BLaER1 (cell line): ENCODE measurements at regions not wholly inside any gene's neighbourhood (a gene's known extent, or its start where the extent isn't known, plus 50 kb on each side); places are given as distances from the start of the nearest gene placed in this dataset.
"Not testable (repeated sequence)": the region's sequence is repeated elsewhere in the genome, so short reads cannot be mapped to it uniquely, and the experiment has no call there.

ENCODE experiments used
- H3K27ac ChIP-seq: shearing (Covaris generic); formaldehyde crosslinking; 2 replicates; pipeline ENCODE4 v1.8.1; 2022
- H3K27me3 ChIP-seq: shearing (Covaris generic); formaldehyde crosslinking; 2 replicates; pipeline ENCODE4 v1.8.1; 2022
- H3K36me3 ChIP-seq: shearing (Covaris generic); formaldehyde crosslinking; 2 replicates; pipeline ENCODE4 v1.8.1; 2022
- H3K4me1 ChIP-seq: shearing (Covaris generic); formaldehyde crosslinking; 2 replicates; pipeline ENCODE4 v1.8.1; 2022
- H3K4me2 ChIP-seq: shearing (Covaris generic); formaldehyde crosslinking; 2 replicates; pipeline ENCODE4 v1.8.1; 2022
- H3K4me3 ChIP-seq: shearing (Covaris generic); formaldehyde crosslinking; 2 replicates; pipeline ENCODE4 v1.8.1; 2022
- H3K9ac ChIP-seq: shearing (Covaris generic); formaldehyde crosslinking; 2 replicates; pipeline ENCODE4 v1.8.1; 2022
- H3K9me3 ChIP-seq: shearing (Covaris generic); formaldehyde crosslinking; 2 replicates; pipeline ENCODE4 v1.8.1; 2022
- H4K20me1 ChIP-seq: shearing (Covaris generic); formaldehyde crosslinking; 2 replicates; pipeline ENCODE4 v1.8.1; 2022
- Cebpa-rat ChIP-seq: shearing (Covaris generic); IDR thresholded peaks from 2 replicates; pipeline ENCODE4 v1.8.1; 2022

DNA sequence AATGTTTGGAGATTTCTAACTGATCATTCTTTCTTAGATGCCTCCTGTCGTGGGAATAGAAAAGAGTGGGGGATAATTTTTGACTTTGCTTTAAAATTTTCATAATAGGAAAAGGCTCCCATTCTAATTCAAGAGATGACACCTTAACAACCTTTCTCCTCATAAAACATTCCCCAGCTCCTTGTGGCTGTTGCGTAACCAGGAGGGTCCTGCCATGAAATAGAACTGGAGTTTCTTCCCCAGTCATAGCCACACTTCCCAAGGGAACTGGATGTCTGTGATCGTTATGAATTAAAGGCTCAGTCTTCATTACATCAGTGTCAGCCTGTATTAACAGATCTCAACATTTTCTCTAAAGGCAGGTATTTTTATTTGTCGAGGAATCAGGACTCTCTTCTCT, 119.9 kb upstream of the DAP start:
- Histone ChIP-seq H3K27ac (no peak overlapping the region), H3K27me3 (no peaks in the 10 kb centered on the region), H3K4me2 (no peak overlapping the region), H4K20me1 (no peaks in the 10 kb centered on the region), H3K9me3 (no peaks in the 10 kb centered on the region), H3K4me1 (peaks cover 5% of the 10 kb centered on the region; the same call in 1 of the 2 replicates), H3K36me3 (no peaks in the 10 kb centered on the region), H3K9ac (no peak overlapping the region), H3K4me3 (no peak overlapping the region)
- 0 out of 2 replicates have a peak, but pooled peaks have one; percentile 24 for TF ChIP-seq Cebpa-rat

DNA sequence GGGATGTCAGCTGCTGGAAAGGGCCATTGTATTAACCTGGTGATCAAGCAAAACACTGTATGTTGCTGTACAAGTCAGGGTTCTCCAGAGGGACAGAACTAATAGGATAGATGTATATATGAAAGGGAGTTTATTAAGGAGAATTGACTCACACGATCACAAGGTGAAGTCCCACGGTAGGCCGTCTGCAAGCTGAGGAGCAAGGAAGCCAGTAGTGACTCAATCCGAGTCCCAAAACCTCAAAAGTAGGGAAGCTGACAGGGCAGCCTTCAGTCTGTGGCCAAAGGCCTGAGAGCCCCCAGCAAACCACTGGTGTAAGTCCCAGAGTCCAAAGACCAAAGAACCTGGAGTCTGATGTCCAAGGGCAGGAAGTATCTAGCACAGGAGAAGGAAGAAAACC, 116.0 kb upstream of the DAP start:
- not testable (repeated sequence) for H3K9me3 ChIP-seq, H3K27ac ChIP-seq, H4K20me1 ChIP-seq, H3K36me3 ChIP-seq, H3K4me3 ChIP-seq, H3K4me1 ChIP-seq, H3K27me3 ChIP-seq, H3K4me2 ChIP-seq, H3K9ac ChIP-seq

DNA sequence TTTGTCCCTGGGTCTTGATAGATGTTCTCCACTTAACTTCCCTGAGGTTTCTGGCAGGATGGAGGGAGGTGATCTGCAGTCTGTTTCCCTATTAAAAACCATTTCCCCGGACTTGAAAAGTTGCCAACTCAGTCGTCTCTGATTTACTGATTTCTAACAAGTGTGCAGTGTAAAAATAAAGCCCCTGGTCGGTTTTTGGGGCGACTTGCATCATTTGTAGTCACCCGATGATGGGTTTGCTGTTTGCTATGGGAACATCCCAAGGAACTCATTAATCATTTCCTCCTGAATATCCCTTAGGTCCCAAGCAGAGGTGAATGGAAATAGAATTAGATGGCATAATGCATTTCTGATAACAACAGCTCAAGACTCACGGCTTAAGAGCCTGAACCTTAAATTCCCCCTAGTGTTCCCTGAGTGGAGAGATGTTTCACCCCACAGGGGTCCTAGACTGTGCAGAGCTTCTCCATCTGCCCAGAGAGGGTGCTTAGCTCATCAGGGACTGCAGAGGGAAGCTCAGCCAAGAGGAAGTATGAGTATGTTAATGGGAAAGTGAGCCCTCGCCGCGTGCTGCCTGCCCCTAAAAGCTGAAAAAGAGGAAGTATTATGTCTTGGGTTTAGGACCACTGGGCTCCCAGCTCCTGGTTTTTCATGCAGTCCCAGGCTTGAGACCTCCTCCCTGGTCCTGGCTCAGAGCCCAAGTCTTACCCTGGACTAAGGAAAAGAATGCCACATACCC, 115.1 kb upstream of the DAP start:
- Histone ChIP-seq H3K9me3 (no peaks in the 10 kb centered on the region), H3K27me3 (no peaks in the 10 kb centered on the region), H3K4me2 (no peak overlapping the region)

DNA sequence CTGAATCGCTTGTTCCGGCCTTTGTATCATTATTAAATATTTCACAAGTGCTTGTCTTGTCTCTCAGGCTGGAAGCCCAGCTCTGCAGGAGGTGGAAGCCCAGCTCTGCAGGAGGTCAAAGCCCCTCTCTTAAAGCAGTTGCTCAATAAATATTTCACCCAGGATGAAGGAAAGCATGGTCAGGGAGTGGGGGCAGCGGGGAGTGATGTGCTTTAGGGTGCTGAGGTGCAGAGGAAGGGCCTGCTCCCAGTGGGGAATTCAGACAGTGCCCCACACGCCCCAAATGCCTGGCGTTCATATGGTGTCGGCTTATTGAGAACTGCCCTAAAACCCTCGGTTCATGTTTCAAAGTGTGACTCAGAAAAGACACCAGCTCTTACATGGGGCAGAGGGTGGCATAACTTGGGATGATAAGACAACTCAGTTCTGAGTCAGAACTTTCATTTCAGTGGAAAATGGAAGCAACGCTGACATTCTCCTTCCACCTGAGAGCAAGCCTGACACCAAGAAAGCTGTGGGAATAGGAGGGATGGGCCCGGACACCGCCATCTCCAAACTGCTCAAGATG, 114.3 kb upstream of the DAP start:
- Histone ChIP-seq H3K27ac (no peak overlapping the region), H3K27me3 (no peaks in the 10 kb centered on the region), H4K20me1 (no peaks in the 10 kb centered on the region), H3K9me3 (no peaks in the 10 kb centered on the region), H3K4me2 (no peak overlapping the region), H3K9ac (no peak overlapping the region), H3K4me3 (no peak overlapping the region), H3K4me1 (peaks cover 5% of the 10 kb centered on the region; the same call in 1 of the 2 replicates), H3K36me3 (no peaks in the 10 kb centered on the region)
- no peak for TF ChIP-seq Cebpa-rat

More for the DNA sequence above, 115.1 kb upstream of the DAP start:
- Histone ChIP-seq H4K20me1 (no peaks in the 10 kb centered on the region), H3K27ac (no peak overlapping the region), H3K9ac (no peak overlapping the region), H3K4me1 (peaks cover 5% of the 10 kb centered on the region; the same call in 1 of the 2 replicates), H3K36me3 (no peaks in the 10 kb centered on the region), H3K4me3 (no peak overlapping the region)
- TF ChIP-seq Cebpa-rat = no peak

DNA sequence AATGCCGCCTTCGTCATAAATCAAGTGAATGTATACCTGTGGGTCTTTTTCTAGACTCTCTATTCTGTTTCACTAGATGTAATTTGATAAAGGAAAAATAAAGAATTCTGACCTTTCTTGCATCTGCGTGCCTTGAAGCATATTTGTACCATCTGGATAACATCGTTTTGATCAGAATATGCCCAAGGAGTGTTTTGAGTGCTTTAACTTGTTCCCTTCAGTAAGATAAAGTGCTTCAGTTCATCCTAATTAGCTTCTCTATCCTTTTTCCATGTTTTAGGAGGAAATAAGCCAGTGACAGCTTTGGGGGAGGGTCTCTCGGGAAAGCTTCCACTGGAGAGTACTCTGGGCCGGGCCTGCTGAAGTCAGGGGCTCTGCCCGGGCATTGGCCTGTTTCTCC, 113.5 kb upstream of the DAP start:
- no peak overlapping the region for H3K9ac ChIP-seq
- no peaks in the 10 kb centered on the region for H3K27me3 ChIP-seq
- H3K4me1 ChIP-seq = peaks cover 5% of the 10 kb centered on the region; the same call in 1 of the 2 replicates
- H3K4me2 ChIP-seq = no peak overlapping the region
- H3K36me3 ChIP-seq = no peaks in the 10 kb centered on the region
- no peaks in the 10 kb centered on the region for H4K20me1 ChIP-seq
- TF ChIP-seq Cebpa-rat = no peak
- no peak overlapping the region for H3K4me3 ChIP-seq
- no peaks in the 10 kb centered on the region for H3K9me3 ChIP-seq
- no peak overlapping the region for H3K27ac ChIP-seq

DNA sequence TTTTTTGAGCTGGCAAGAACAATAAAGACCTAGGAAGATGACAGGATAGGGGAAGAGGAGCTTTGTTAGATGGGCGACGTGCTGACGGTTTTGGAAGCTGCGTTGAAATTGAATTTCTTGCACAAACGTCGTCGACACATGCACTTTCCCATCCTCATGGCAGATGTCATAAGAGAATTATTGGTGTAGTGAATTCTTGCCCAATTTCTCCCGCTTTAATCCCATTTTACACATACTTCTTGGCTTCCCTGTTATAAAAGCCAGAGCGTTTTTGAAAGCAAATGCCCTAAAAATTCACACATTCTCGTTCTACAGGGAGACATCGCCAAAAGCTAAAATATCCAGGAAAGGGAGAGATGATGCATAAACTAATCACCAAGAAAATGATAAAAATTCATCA, 109.8 kb upstream of the DAP start:
- no peak for TF ChIP-seq Cebpa-rat
- Histone ChIP-seq H3K9ac (no peak overlapping the region), H3K4me1 (0 out of 2 replicates have a peak, but pooled peaks cover 5% of the 10 kb centered on the region)

DNA sequence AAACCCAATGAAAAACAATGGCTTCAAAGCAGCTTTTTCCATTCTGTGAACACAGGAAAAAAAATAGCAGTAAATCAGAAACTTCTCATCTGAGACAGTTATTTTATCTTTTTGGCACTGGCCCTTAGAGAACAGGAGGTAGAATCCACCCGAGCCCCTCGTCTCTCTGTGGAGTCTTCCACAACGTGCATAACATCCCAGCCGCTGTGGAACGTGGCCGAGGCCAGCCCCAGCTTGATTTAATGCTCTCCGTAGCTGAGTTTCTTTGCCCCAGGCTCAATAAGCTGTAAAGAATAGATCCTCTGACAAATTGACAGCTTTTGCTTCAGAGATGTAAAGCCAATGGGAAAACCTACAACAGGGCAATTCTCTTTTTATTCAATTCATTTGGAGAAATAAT, 107.9 kb upstream of the DAP start:
- H3K4me2 ChIP-seq = no peak overlapping the region
- H3K27ac ChIP-seq = no peak overlapping the region
- no peaks in the 10 kb centered on the region for H4K20me1 ChIP-seq
- H3K4me3 ChIP-seq = no peak overlapping the region
- H3K9me3 ChIP-seq = no peaks in the 10 kb centered on the region
- H3K27me3 ChIP-seq = no peaks in the 10 kb centered on the region
- no peak for TF ChIP-seq Cebpa-rat
- no peak overlapping the region for H3K9ac ChIP-seq
- H3K4me1 ChIP-seq = 0 out of 2 replicates have a peak, but pooled peaks cover 5% of the 10 kb centered on the region
- no peaks in the 10 kb centered on the region for H3K36me3 ChIP-seq

More for the DNA sequence above, 109.8 kb upstream of the DAP start:
- H4K20me1 ChIP-seq = no peaks in the 10 kb centered on the region
- no peak overlapping the region for H3K27ac ChIP-seq
- no peaks in the 10 kb centered on the region for H3K9me3 ChIP-seq
- no peak overlapping the region for H3K4me3 ChIP-seq
- H3K36me3 ChIP-seq = no peaks in the 10 kb centered on the region
- no peaks in the 10 kb centered on the region for H3K27me3 ChIP-seq
- H3K4me2 ChIP-seq = no peak overlapping the region

DNA sequence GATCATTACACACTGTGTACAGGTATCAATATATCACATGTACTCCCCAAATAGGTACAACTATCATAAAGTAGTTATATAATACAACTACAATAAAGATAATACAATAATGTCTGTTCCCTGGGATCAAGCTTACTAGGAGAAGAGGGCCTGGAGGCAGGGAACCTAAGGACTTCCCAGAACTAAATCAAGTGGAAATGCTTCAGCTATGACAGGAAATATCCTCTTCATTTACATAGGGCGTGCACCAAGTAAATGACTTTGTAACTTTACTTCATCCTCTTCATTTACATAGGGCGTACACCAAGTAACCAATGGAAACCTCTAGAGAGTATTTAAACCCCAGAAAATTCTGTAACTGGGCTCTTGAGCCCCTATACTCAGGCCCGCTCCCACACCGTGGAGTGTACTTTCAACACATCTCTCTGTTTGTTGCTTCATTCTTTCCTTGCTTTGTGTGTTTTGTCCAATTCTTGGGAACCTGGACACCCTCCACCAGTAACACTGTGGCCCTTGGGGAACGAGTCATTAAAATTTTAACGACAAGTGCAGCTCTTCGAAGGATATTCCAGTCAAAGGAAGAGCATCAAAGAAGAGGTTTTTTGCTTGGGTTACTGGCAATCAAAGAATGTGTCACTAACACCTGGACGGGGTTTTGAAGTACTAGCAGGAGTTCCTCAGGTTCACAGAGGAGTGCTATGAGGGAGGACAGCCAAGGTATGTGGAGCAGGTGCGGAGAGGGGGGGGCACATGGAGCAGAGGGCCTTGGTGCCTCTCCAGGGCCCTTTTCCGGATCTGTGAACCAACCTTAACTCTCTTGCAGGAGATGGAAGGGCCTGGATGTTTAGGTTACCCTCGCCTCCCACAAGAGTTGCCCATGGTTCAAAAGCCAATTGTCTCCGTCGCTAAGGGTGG, 106.6 kb upstream of the DAP start:
- Histone ChIP-seq H3K4me2 (no peak overlapping the region; the same call in 1 of the 2 replicates), H3K27me3 (no peaks in the 10 kb centered on the region), H3K27ac (no peak overlapping the region), H3K9me3 (no peaks in the 10 kb centered on the region), H4K20me1 (no peaks in the 10 kb centered on the region), H3K4me3 (no peak overlapping the region), H3K4me1 (0 out of 2 replicates have a peak, but pooled peaks cover 5% of the 10 kb centered on the region), H3K36me3 (no peaks in the 10 kb centered on the region), H3K9ac (no peak overlapping the region)
- no peak for TF ChIP-seq Cebpa-rat

DNA sequence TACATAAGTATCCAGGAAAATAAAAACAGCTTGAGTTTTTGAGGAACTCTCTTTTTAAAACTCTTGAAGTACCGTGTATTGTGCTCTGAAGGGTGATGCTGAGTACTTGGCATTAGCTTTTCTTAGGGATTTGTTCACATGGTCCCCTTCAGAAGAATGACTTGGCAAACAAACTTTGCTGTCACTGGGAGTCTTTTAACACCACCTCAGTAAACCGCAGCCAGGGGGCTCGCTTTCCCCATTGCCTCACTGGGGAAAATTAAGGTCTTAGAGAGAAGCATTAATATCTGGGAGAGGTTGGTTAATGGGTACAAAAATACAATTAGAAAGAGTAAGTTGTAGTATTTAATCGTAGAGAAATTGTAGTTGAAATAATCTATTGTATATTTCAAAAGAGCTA, 105.9 kb upstream of the DAP start:
- Histone ChIP-seq H3K36me3 (no peaks in the 10 kb centered on the region), H3K9me3 (no peaks in the 10 kb centered on the region), H3K4me1 (0 out of 2 replicates have a peak, but pooled peaks cover 5% of the 10 kb centered on the region), H3K27ac (no peak overlapping the region), H3K4me2 (no peak overlapping the region), H3K27me3 (no peaks in the 10 kb centered on the region), H3K4me3 (no peak overlapping the region), H4K20me1 (no peaks in the 10 kb centered on the region), H3K9ac (no peak overlapping the region)
- no peak for TF ChIP-seq Cebpa-rat
